Muscle layer of duodenum (tissue), 2 donors: ENCODE measurements at regions not wholly inside any gene's neighbourhood (a gene's known extent, or its start where the extent isn't known, plus 50 kb on each side); places are given as distances from the start of the nearest gene placed in this dataset.

Experiments used
- H3K27ac ChIP-seq: one replicate; pipeline ENCODE4 v1.7.0; 2013; ENCODE audit warnings: mild to moderate bottlenecking, low read length
- H3K27me3 ChIP-seq: one replicate; pipeline ENCODE4 v1.7.0; 2013; ENCODE audit warnings: low read depth, mild to moderate bottlenecking, control low read depth, low read length
- H3K36me3 ChIP-seq, 2 donors: one replicate each; pipeline ENCODE4 v1.7.0; 2013; ENCODE audit warnings: low read length in 2 of 2, control low read depth in 1 of 2, mild to moderate bottlenecking in 1 of 2; ENCODE audit not compliant: insufficient read depth in 2 of 2, control insufficient read depth in 1 of 2
- H3K4me1 ChIP-seq, 2 donors: one replicate each; pipeline ENCODE4 v1.7.0; 2013; ENCODE audit warnings: low read length in 2 of 2, mild to moderate bottlenecking in 2 of 2, control low read depth in 1 of 2, moderate library complexity in 1 of 2; ENCODE audit not compliant: insufficient read depth in 2 of 2, control insufficient read depth in 1 of 2
- H3K4me3 ChIP-seq, 2 donors: one replicate each; pipeline ENCODE4 v1.7.0; 2013; ENCODE audit warnings: low read length in 2 of 2, low read depth in 1 of 2, mild to moderate bottlenecking in 1 of 2
- H3K9me3 ChIP-seq, 2 donors: one replicate each; pipeline ENCODE4 v1.7.0; 2013; ENCODE audit warnings: low read length in 2 of 2, control low read depth in 1 of 2, mild to moderate bottlenecking in 1 of 2; ENCODE audit not compliant: control insufficient read depth in 1 of 2
- donor health status: healthy.

DNA sequence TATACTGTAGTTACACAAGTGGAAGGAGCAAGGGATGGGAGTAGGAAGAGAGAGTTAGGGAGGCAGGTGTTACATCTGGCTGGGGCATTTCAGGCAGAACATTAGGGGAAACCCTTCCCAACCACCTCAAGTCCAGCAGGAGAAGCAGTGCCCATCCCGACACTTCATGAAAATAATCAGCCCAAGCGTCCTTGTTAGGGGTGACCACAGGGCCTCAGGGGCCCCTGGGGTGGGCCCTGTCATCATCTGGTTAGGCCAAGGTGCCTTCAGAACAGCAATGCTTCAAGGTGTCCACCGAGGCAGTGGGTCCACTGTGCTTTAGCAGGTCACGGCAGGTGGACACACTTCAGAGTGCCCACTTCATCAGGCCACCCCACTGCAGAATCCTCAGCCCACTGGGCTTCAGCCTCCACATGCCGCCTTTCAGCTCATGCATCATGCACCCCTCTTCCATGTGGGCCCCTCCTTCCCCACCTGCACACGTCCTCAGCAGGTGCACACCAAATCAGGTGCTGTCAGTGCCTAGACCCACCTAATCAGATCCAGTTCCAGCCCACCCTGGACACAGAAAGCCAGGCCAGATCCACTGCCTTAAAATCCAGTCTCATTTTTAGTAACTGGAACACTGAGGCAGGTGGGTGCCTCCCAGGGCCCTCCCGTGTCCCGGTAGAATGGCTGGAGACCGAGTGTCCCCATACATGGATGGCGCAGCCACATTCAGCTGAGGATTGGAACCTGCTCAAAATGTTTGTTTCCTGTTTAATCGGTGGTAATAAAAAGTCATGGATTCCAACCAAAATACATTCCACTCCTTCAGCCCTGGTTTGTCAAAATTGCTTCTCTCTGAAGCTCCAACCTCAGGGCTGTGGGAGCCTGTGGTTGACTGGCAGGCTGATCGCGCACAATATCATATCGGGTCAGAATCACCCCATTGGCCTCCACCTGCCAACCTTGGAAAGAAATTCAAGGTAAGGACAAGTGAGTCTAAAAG, 99.5 kb downstream of the ANKRD60 start:
- Histone ChIP-seq H3K9me3 (peaks cover 0 to 10% of the 10 kb centered on the region in 2 donors), H3K27ac (no peak overlapping the region), H3K4me3 (no peak overlapping the region), H3K36me3 (no peaks in the 10 kb centered on the region), H3K27me3 (no peaks in the 10 kb centered on the region), H3K4me1 (no peaks in the 10 kb centered on the region)

DNA sequence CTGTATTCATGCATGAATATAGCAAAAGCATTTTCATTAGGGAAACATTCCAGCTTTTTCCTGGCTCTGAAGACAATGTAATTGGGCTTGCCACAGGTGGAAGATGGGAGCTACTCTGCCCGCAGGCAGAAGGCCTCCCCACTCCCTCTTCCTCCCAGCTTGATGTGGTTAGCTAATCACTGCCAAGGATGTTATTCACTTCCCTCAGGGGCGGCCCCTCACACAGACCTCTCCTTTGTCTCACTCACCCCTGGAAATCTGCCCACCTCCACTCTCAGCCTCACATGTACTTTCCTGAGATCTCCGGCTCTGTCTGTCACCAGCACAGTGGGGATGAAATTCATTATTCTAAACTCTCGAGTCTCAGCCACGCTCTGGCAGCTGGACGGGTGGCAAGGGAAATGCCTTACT, 100.7 kb downstream of the ANKRD60 start:
- no peaks in the 10 kb centered on the region for H3K36me3 ChIP-seq
- H3K4me3 ChIP-seq: no peak overlapping the region
- H3K4me1 ChIP-seq: no peaks in the 10 kb centered on the region
- H3K9me3 ChIP-seq: peaks cover 0 to 10% of the 10 kb centered on the region in 2 donors
- H3K27me3 ChIP-seq: no peaks in the 10 kb centered on the region
- H3K27ac ChIP-seq: no peak overlapping the region

DNA sequence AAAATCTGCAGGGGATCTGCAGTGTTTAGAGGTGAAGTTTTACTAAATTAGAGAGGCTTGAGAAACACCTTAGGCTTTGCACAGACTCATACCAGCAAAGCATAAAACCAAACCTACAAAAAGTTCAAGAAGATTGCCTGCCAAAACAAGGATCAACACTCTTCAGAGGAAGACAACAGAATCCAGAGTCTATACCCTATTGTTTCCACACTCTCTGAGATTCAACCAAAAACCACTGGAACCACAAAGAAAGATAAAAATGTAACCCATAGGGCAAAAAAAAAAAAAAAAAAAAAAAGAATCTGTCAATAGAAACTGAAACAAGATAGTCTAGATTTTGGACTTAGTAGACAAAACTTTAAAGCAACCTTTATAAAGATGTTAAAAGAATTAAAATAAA, 102.7 kb downstream of the ANKRD60 start:
- Histone ChIP-seq H3K36me3 (no peaks in the 10 kb centered on the region), H3K9me3 (peaks cover 0 to 10% of the 10 kb centered on the region in 2 donors), H3K27ac (no peak overlapping the region), H3K4me1 (no peaks in the 10 kb centered on the region), H3K27me3 (no peaks in the 10 kb centered on the region), H3K4me3 (no peak overlapping the region)

GRCh38 chr20:58117944-58118343, 110.5 kb downstream of the ANKRD60 start:
- no peaks in the 10 kb centered on the region for H3K4me1 ChIP-seq
- H3K27ac ChIP-seq: no peak overlapping the region
- no peaks in the 10 kb centered on the region for H3K36me3 ChIP-seq
- no peak overlapping the region for H3K4me3 ChIP-seq
- no peaks in the 10 kb centered on the region for H3K27me3 ChIP-seq
- peaks cover 0 to 4% of the 10 kb centered on the region in 2 donors for H3K9me3 ChIP-seq

DNA sequence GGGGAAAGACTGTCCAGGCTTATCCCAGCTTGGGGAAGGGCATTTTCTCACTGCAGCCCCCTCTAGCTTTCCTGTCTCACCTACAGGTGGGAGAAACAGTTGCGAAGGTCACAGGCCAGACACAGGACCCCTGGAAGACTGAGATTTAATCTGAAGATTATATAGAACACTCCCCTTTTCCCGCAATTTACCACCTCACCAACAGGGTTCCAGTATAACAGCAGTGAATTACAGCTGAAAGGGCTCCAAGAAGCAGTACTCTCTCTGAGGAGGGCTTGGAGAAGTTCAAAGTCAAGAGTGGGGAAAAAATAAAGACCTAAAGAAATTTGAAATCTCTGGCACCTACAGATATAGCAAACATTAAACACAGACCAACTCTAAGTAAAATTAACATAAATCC, 111.9 kb downstream of the ANKRD60 start:
- Histone ChIP-seq H3K36me3 (no peaks in the 10 kb centered on the region), H3K4me1 (no peaks in the 10 kb centered on the region), H3K4me3 (no peak overlapping the region), H3K9me3 (peaks cover 0 to 4% of the 10 kb centered on the region in 2 donors), H3K27me3 (no peaks in the 10 kb centered on the region), H3K27ac (no peak overlapping the region)

DNA sequence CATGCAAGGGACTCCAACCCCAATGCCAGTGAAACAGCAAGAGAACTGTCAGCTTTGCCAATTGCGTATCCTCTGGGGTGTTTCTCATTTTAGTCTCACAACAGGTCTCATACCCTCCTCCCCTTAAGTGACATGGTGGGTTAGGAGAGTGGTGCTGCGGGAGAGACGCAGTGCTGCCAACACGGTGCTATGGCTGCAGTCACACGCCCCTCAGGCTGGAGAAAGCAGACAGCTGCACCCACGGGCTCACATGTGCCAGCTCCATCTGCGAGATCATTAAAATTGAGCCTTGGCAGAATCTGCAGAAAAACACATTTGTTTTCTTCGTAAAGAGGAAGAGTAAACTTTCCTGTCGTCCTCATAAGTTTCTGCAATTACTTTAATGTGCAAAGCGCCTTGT, 114.7 kb downstream of the ANKRD60 start:
- H3K4me1 ChIP-seq: no peaks in the 10 kb centered on the region
- no peaks in the 10 kb centered on the region for H3K27me3 ChIP-seq
- no peak overlapping the region for H3K4me3 ChIP-seq
- H3K36me3 ChIP-seq: no peaks in the 10 kb centered on the region
- H3K27ac ChIP-seq: no peak overlapping the region
- H3K9me3 ChIP-seq: no peaks in the 10 kb centered on the region

DNA sequence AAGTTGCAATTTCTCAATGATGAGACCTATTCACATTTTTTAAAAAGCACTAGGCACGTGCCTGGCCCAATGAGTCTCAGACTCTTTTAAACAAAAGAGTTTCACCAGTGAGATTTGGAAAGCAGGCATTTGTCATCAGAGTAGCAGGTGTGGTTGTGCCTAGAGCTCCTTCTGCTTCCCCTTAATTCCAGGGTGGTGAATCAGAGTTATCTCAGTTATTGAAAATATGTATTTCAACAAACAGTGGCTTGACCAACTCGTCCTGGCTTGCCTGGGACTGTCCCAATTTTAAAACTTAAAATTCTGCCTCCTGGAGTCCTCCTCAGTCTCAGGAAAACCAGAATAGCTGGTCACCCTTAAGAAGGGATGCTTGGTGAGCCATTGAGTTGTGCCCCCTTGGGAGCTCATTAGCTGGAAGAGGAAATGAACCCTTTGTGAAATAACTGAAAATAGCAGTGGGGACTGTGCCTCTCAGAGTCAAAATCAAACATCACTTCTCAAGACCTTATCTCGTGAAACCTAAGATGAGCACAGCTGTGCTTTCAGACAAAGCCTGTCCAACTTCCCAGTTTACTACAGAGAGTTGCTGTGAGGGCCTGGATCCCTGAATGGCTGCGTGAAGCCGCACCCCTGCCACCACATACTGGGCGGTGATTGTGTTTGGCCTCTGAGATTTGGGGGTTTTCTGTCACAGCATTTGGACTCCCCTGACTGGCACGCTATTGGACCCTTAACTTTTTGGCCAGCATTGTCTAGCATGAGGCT, 116.3 kb downstream of the ANKRD60 start:
- no peak overlapping the region for H3K4me3 ChIP-seq
- H3K4me1 ChIP-seq: no peaks in the 10 kb centered on the region
- no peaks in the 10 kb centered on the region for H3K27me3 ChIP-seq
- H3K36me3 ChIP-seq: no peaks in the 10 kb centered on the region
- no peak overlapping the region for H3K27ac ChIP-seq
- H3K9me3 ChIP-seq: no peaks in the 10 kb centered on the region

DNA sequence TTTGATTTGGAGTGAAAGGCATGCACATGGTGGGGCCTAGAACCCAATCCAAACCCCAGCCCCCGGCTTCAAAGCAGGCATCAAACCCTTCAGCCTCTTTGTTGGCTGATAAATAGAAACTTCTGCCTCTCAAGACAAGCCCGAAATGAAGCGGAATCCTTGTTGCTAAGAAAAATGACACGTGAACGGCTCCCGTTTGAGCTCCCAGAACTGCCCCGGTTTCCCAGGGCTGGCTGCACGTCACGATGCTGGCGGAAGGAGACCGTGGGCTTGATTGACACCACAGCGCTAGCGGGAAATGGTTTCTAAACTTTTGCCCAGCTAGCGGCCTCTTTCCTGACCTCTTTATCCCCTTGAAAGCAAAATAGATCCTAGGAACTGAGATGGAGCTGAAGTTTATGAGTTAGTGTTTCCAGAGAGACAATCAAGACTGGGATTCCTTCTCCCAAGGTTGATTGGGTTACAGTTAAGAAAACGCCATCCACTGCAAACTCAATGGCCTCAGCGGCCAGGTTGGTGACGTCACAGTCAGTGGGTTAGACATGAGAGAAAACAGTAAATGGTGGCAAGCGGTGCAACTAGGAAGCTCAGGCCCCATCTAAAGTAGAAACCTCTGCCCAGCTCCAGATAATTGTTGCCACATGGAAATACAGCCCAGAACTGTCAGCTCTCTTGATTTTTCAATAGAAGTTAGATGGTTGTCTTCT, 117.0 kb downstream of the ANKRD60 start:
- Histone ChIP-seq H3K36me3 (no peaks in the 10 kb centered on the region), H3K4me1 (no peaks in the 10 kb centered on the region), H3K9me3 (no peaks in the 10 kb centered on the region), H3K27ac (no peak overlapping the region), H3K4me3 (no peak overlapping the region), H3K27me3 (no peaks in the 10 kb centered on the region)

GRCh38 chr20:58109918-58110635, 118.4 kb downstream of the ANKRD60 start:
- H3K4me1 ChIP-seq: no peaks in the 10 kb centered on the region
- H3K36me3 ChIP-seq: no peaks in the 10 kb centered on the region
- H3K27me3 ChIP-seq: no peaks in the 10 kb centered on the region
- H3K9me3 ChIP-seq: no peaks in the 10 kb centered on the region
- H3K4me3 ChIP-seq: no peak overlapping the region
- H3K27ac ChIP-seq: no peak overlapping the region

- Histone ChIP-seq H3K4me3 (no peak overlapping the region), H3K36me3 (no peaks in the 10 kb centered on the region), H3K9me3 (no peaks in the 10 kb centered on the region), H3K27me3 (no peaks in the 10 kb centered on the region), H3K27ac (no peak overlapping the region), H3K4me1 (no peaks in the 10 kb centered on the region)
Measured at GRCh38 chr20:58109126-58109880, 119.2 kb downstream of the ANKRD60 start.
